ENCODE measurements at regions not wholly inside any gene's neighbourhood (a gene's known extent, or its start where the extent isn't known, plus 50 kb on each side); places are given as distances from the start of the nearest gene placed in this dataset.

DNA sequence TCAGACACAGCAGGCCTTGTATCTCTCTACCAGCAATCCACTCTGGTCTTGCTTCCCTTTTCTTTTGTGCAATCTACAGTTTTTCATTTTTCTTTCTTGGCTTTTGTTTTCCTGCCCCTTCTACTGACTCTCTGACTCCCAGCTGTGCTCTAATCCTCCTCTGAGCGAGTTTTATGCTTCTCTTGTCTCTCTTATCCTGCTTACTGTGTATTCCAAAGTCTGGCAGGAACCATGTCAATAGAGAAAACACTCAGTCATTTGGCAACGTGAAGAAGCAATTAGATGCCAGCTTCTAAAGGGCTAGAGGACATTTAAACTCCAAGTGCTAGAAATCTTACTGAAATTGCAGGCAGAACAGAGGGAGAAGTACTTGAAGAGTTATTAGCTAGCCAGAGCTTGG, 984.6 kb upstream of the TENM3 start:
- H3K36me3 ChIP-seq (ENCODE audit: control insufficient read depth in 3 of 3, insufficient read depth in 3 of 3, low read length in 3 of 3) = no peaks in the 10 kb centered on the region
- H3K9ac ChIP-seq (ENCODE audit: low read depth in 1 of 3, low read length in 3 of 3) = no peak overlapping the region
- H3K27me3 ChIP-seq (ENCODE audit: control insufficient read depth in 3 of 3, insufficient read depth in 3 of 3, low read length in 3 of 3) = peaks cover 0 to 3% (median 3%) of the 10 kb centered on the region in 3 donors
- H3K9me3 ChIP-seq (ENCODE audit: control insufficient read depth in 3 of 3, low read length in 3 of 3) = no peaks in the 10 kb centered on the region
- no peak overlapping the region for H3K27ac ChIP-seq (ENCODE audit: low read depth, low read length)
- H3K4me3 ChIP-seq (ENCODE audit: low read length in 3 of 3) = no peak overlapping the region
- H3K4me1 ChIP-seq (ENCODE audit: control insufficient read depth in 3 of 3, insufficient read depth in 3 of 3, low read length in 3 of 3) = no peaks in the 10 kb centered on the region

DNA sequence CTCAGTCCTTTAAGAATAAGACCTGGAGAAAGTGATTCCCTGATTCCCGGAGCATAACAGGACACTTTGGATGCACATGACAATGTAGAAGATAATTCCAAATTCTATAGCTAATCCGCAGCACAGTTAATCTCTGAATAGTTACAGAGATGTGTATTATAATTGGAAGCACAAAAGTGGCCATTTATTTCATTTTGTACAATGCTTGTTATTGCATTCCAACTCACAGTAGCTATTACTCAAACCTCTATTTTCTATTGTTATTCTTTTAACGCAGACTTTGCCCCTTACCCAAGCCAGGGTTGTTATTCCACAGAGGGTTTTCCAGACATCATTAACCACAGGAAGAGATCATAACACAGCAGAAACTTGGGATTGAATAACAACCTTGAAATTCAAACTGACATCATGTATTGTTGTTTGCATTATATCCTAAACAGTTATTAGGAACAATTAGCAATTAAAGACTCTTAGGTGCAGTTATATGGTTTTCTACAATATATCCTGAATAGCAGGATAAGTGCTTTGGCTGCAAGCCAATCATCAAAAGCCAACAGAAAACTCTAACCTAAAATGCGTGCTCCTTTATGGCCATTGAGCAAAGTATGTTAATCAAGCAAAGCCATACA, 984.0 kb upstream of the TENM3 start:
- Histone ChIP-seq H3K27me3 (ENCODE audit: control insufficient read depth in 3 of 3, insufficient read depth in 3 of 3, low read length in 3 of 3) (peaks cover 0 to 3% (median 3%) of the 10 kb centered on the region in 3 donors), H3K9ac (ENCODE audit: low read depth in 1 of 3, low read length in 3 of 3) (no peak overlapping the region), H3K36me3 (ENCODE audit: control insufficient read depth in 3 of 3, insufficient read depth in 3 of 3, low read length in 3 of 3) (no peaks in the 10 kb centered on the region), H3K9me3 (ENCODE audit: control insufficient read depth in 3 of 3, low read length in 3 of 3) (no peaks in the 10 kb centered on the region), H3K27ac (ENCODE audit: low read depth, low read length) (no peak overlapping the region), H3K4me3 (ENCODE audit: low read length in 3 of 3) (no peak overlapping the region), H3K4me1 (ENCODE audit: control insufficient read depth in 3 of 3, insufficient read depth in 3 of 3, low read length in 3 of 3) (no peaks in the 10 kb centered on the region)

GRCh38 chr4:181261279-181261678, 981.9 kb upstream of the TENM3 start:
- Histone ChIP-seq H3K9me3 (ENCODE audit: control insufficient read depth in 3 of 3, low read length in 3 of 3) (no peaks in the 10 kb centered on the region), H3K9ac (ENCODE audit: low read depth in 1 of 3, low read length in 3 of 3) (no peak overlapping the region), H3K4me3 (ENCODE audit: low read length in 3 of 3) (no peak overlapping the region), H3K27me3 (ENCODE audit: control insufficient read depth in 3 of 3, insufficient read depth in 3 of 3, low read length in 3 of 3) (peaks cover 0 to 3% (median 3%) of the 10 kb centered on the region in 3 donors), H3K4me1 (ENCODE audit: control insufficient read depth in 3 of 3, insufficient read depth in 3 of 3, low read length in 3 of 3) (no peaks in the 10 kb centered on the region), H3K36me3 (ENCODE audit: control insufficient read depth in 3 of 3, insufficient read depth in 3 of 3, low read length in 3 of 3) (no peaks in the 10 kb centered on the region), H3K27ac (ENCODE audit: low read depth, low read length) (no peak overlapping the region)

DNA sequence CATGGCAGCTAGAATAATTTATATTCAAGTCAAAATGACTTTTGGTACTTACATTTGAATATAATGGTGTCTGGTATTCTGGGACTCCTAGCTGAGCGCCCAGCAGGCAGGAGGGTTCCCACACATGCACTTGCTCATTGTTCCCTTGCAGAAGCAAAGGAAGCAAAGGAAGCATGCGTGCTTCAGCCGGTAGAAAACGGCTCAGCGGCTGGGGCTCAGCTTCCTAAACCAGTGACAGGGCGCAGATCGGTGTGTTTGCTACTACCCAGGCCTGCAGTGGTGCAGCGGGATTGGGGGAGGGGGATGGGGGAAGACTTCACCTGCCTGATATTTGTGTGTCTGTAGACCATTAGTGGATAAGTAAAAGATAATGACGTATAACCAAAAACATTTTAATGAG, 978.3 kb upstream of the TENM3 start:
- H3K4me1 ChIP-seq (ENCODE audit: control insufficient read depth in 3 of 3, insufficient read depth in 3 of 3, low read length in 3 of 3) = no peaks in the 10 kb centered on the region
- no peaks in the 10 kb centered on the region for H3K9me3 ChIP-seq (ENCODE audit: control insufficient read depth in 3 of 3, low read length in 3 of 3)
- H3K27ac ChIP-seq (ENCODE audit: low read depth, low read length) = no peak overlapping the region
- H3K4me3 ChIP-seq (ENCODE audit: low read length in 3 of 3) = no peak overlapping the region
- no peaks in the 10 kb centered on the region for H3K36me3 ChIP-seq (ENCODE audit: control insufficient read depth in 3 of 3, insufficient read depth in 3 of 3, low read length in 3 of 3)
- H3K27me3 ChIP-seq (ENCODE audit: control insufficient read depth in 3 of 3, insufficient read depth in 3 of 3, low read length in 3 of 3) = peaks cover 0 to 3% (median 3%) of the 10 kb centered on the region in 3 donors
- H3K9ac ChIP-seq (ENCODE audit: low read depth in 1 of 3, low read length in 3 of 3) = no peak overlapping the region

- H3K36me3 ChIP-seq (ENCODE audit: control insufficient read depth in 3 of 3, insufficient read depth in 3 of 3, low read length in 3 of 3) = no peaks in the 10 kb centered on the region
- H3K9me3 ChIP-seq (ENCODE audit: control insufficient read depth in 3 of 3, low read length in 3 of 3) = no peaks in the 10 kb centered on the region
- H3K27ac ChIP-seq (ENCODE audit: low read depth, low read length) = no peak overlapping the region
- H3K27me3 ChIP-seq (ENCODE audit: control insufficient read depth in 3 of 3, insufficient read depth in 3 of 3, low read length in 3 of 3) = peaks cover 0 to 3% (median 3%) of the 10 kb centered on the region in 3 donors
- no peak overlapping the region for H3K9ac ChIP-seq (ENCODE audit: low read depth in 1 of 3, low read length in 3 of 3)
- H3K4me3 ChIP-seq (ENCODE audit: low read length in 3 of 3) = no peak overlapping the region
- H3K4me1 ChIP-seq (ENCODE audit: control insufficient read depth in 3 of 3, insufficient read depth in 3 of 3, low read length in 3 of 3) = no peaks in the 10 kb centered on the region
Observed at GRCh38 chr4:181265370-181265769, 977.8 kb upstream of the TENM3 start.

GRCh38 chr4:181271116-181271640, 972.0 kb upstream of the TENM3 start:
- Histone ChIP-seq H3K27me3 (ENCODE audit: control insufficient read depth in 3 of 3, insufficient read depth in 3 of 3, low read length in 3 of 3) (no peaks in the 10 kb centered on the region), H3K9me3 (ENCODE audit: control insufficient read depth in 3 of 3, low read length in 3 of 3) (no peaks in the 10 kb centered on the region), H3K36me3 (ENCODE audit: control insufficient read depth in 3 of 3, insufficient read depth in 3 of 3, low read length in 3 of 3) (no peaks in the 10 kb centered on the region), H3K4me1 (ENCODE audit: control insufficient read depth in 3 of 3, insufficient read depth in 3 of 3, low read length in 3 of 3) (peaks cover 0 to 4% (median 0%) of the 10 kb centered on the region in 3 donors), H3K27ac (ENCODE audit: low read depth, low read length) (no peak overlapping the region), H3K9ac (ENCODE audit: low read depth in 1 of 3, low read length in 3 of 3) (no peak overlapping the region), H3K4me3 (ENCODE audit: low read length in 3 of 3) (no peak overlapping the region)

DNA sequence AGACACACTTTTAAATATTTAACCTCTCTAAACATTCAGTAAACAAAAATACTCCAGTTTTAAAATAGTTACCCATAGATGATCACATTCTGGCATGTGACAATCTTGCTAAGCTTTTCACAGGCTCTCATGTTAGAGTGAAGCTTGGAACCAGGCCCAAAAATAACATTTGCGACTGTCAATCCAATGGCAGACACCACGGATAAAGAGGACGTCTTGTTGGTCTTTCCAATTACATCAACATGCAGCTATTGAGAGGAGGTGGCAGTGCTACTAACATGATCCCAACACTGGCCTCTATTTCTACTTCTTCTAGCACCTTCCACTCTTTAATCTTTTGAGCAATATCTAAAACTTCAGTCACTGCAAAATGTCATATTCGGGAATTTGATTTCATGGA, 970.8 kb upstream of the TENM3 start:
- Histone ChIP-seq H3K36me3 (ENCODE audit: control insufficient read depth in 3 of 3, insufficient read depth in 3 of 3, low read length in 3 of 3) (no peaks in the 10 kb centered on the region), H3K4me3 (ENCODE audit: low read length in 3 of 3) (no peak overlapping the region), H3K27me3 (ENCODE audit: control insufficient read depth in 3 of 3, insufficient read depth in 3 of 3, low read length in 3 of 3) (no peaks in the 10 kb centered on the region), H3K27ac (ENCODE audit: low read depth, low read length) (no peak overlapping the region), H3K9me3 (ENCODE audit: control insufficient read depth in 3 of 3, low read length in 3 of 3) (no peaks in the 10 kb centered on the region), H3K9ac (ENCODE audit: low read depth in 1 of 3, low read length in 3 of 3) (no peak overlapping the region), H3K4me1 (ENCODE audit: control insufficient read depth in 3 of 3, insufficient read depth in 3 of 3, low read length in 3 of 3) (peaks cover 0 to 4% (median 0%) of the 10 kb centered on the region in 3 donors)

- no peaks in the 10 kb centered on the region for H3K4me1 ChIP-seq (ENCODE audit: control insufficient read depth in 3 of 3, insufficient read depth in 3 of 3, low read length in 3 of 3)
- no peak overlapping the region for H3K27ac ChIP-seq (ENCODE audit: low read depth, low read length)
- no peak overlapping the region for H3K9ac ChIP-seq (ENCODE audit: low read depth in 1 of 3, low read length in 3 of 3)
- H3K4me3 ChIP-seq (ENCODE audit: low read length in 3 of 3) = no peak overlapping the region
- H3K27me3 ChIP-seq (ENCODE audit: control insufficient read depth in 3 of 3, insufficient read depth in 3 of 3, low read length in 3 of 3) = no peaks in the 10 kb centered on the region
- H3K9me3 ChIP-seq (ENCODE audit: control insufficient read depth in 3 of 3, low read length in 3 of 3) = no peaks in the 10 kb centered on the region
- H3K36me3 ChIP-seq (ENCODE audit: control insufficient read depth in 3 of 3, insufficient read depth in 3 of 3, low read length in 3 of 3) = no peaks in the 10 kb centered on the region
Observed at GRCh38 chr4:181278941-181279340, 964.3 kb upstream of the TENM3 start.

GRCh38 chr4:181281451-181281850, 961.8 kb upstream of the TENM3 start:
- Histone ChIP-seq H3K9me3 (ENCODE audit: control insufficient read depth in 3 of 3, low read length in 3 of 3) (no peaks in the 10 kb centered on the region), H3K27ac (ENCODE audit: low read depth, low read length) (no peak overlapping the region), H3K27me3 (ENCODE audit: control insufficient read depth in 3 of 3, insufficient read depth in 3 of 3, low read length in 3 of 3) (no peaks in the 10 kb centered on the region), H3K9ac (ENCODE audit: low read depth in 1 of 3, low read length in 3 of 3) (no peak overlapping the region), H3K4me3 (ENCODE audit: low read length in 3 of 3) (no peak overlapping the region), H3K4me1 (ENCODE audit: control insufficient read depth in 3 of 3, insufficient read depth in 3 of 3, low read length in 3 of 3) (no peaks in the 10 kb centered on the region), H3K36me3 (ENCODE audit: control insufficient read depth in 3 of 3, insufficient read depth in 3 of 3, low read length in 3 of 3) (no peaks in the 10 kb centered on the region)

- Histone ChIP-seq H3K27ac (ENCODE audit: low read depth, low read length) (no peak overlapping the region), H3K4me1 (ENCODE audit: control insufficient read depth in 3 of 3, insufficient read depth in 3 of 3, low read length in 3 of 3) (peaks cover 0 to 3% (median 0%) of the 10 kb centered on the region in 3 donors), H3K4me3 (ENCODE audit: low read length in 3 of 3) (no peak overlapping the region), H3K36me3 (ENCODE audit: control insufficient read depth in 3 of 3, insufficient read depth in 3 of 3, low read length in 3 of 3) (no peaks in the 10 kb centered on the region), H3K9ac (ENCODE audit: low read depth in 1 of 3, low read length in 3 of 3) (no peak overlapping the region), H3K9me3 (ENCODE audit: control insufficient read depth in 3 of 3, low read length in 3 of 3) (no peaks in the 10 kb centered on the region), H3K27me3 (ENCODE audit: control insufficient read depth in 3 of 3, insufficient read depth in 3 of 3, low read length in 3 of 3) (no peaks in the 10 kb centered on the region)
Observed at GRCh38 chr4:181289198-181289597, 954.0 kb upstream of the TENM3 start.

Data from skeletal muscle tissue (tissue), 3 donors.